Stomach (tissue), 4 donors: ENCODE measurements at regions not wholly inside any gene's neighbourhood (a gene's known extent, or its start where the extent isn't known, plus 50 kb on each side); places are given as distances from the start of the nearest gene placed in this dataset.

ENCODE experiments used
- CTCF ChIP-seq, 7 experiments: fragments of 450-650 bp in 4 of 7; fragments of 200-600 bp in 3 of 7; sonication (generic) in 3 of 7; IDR thresholded peaks; one replicate each; pipeline ENCODE4 v1.5.1; 2016 to 2019; ENCODE audit warnings: antibody characterized with exemption in 7 of 7, control low read depth in 2 of 7, mild to moderate bottlenecking in 1 of 7
- EP300 ChIP-seq: sonication (generic); formaldehyde crosslinking; IDR thresholded peaks from one replicate; pipeline ENCODE4 v1.6.1; 2017; ENCODE audit warnings: antibody characterized with exemption
- POLR2A ChIP-seq, 4 donors: fragments of 450-650 bp; IDR thresholded peaks; one replicate each; pipeline ENCODE4 v1.6.1; 2016; ENCODE audit warnings: antibody characterized with exemption in 4 of 4, control low read depth in 2 of 4, mild to moderate bottlenecking in 1 of 4, moderate library complexity in 1 of 4
- POLR2AphosphoS5 ChIP-seq, 3 donors: sonication (generic); formaldehyde crosslinking; IDR thresholded peaks; one replicate each; pipeline ENCODE4 v1.6.1; 2016; ENCODE audit warnings: antibody characterized with exemption in 3 of 3

- TF ChIP-seq CTCF (IDR thresholded peaks at IDR 0.05) (no peak), EP300 (no peak), POLR2AphosphoS5 (IDR thresholded peaks at IDR 0.05) (no peak), POLR2A (IDR thresholded peaks at IDR 0.05) (no peak)
Measured at GRCh38 chr9:31290731-31291130, 1093.7 kb upstream of the ACO1 start.
